HEK293T (cell line): ENCODE measurements at regions not wholly inside any gene's neighbourhood (a gene's known extent, or its start where the extent isn't known, plus 50 kb on each side); places are given as distances from the start of the nearest gene placed in this dataset.

Experiments used
- ELF4 ChIP-seq: fragments of 450-650 bp; IDR thresholded peaks from 2 replicates; pipeline ENCODE4 v1.6.1; 2017; ENCODE audit warnings: antibody characterized with exemption
- FOXK2 ChIP-seq: fragments of 450-650 bp; IDR thresholded peaks from 2 replicates; pipeline ENCODE4 v1.6.1; 2016; ENCODE audit warnings: mild to moderate bottlenecking
- NFRKB ChIP-seq: fragments of 450-650 bp; IDR thresholded peaks from 2 replicates; pipeline ENCODE4 v1.6.1; 2016; ENCODE audit warnings: mild to moderate bottlenecking, moderate library complexity
- PKNOX1 ChIP-seq: fragments of 450-650 bp; IDR thresholded peaks from 2 replicates; pipeline ENCODE4 v1.6.1; 2016
- SP1 ChIP-seq: fragments of 450-650 bp; IDR thresholded peaks from 2 replicates; pipeline ENCODE4 v1.6.1; 2017
- SUZ12 ChIP-seq: fragments of 450-650 bp; IDR thresholded peaks from 2 replicates; pipeline ENCODE4 v1.6.1; 2016; ENCODE audit warnings: mild to moderate bottlenecking
- TARDBP ChIP-seq: fragments of 450-650 bp; IDR thresholded peaks from 2 replicates; pipeline ENCODE4 v1.6.1; 2016

- TF ChIP-seq ELF4: no peak
- TF ChIP-seq TARDBP: no peak
- TF ChIP-seq PKNOX1: no peak
- TF ChIP-seq FOXK2: no peak
- TF ChIP-seq SUZ12: no peak
- TF ChIP-seq NFRKB: no peak
- no peak for TF ChIP-seq SP1
These were observed 486.3 kb downstream of the TTLL7 start for GRCh38 chr1:83512373-83513193.
